Heart left ventricle (tissue), 16 donors: ENCODE measurements at regions not wholly inside any gene's neighbourhood (a gene's known extent, or its start where the extent isn't known, plus 50 kb on each side); places are given as distances from the start of the nearest gene placed in this dataset.

Experiments
- ATAC-seq, 4 donors: fragments of 200-7000 bp; cut with Tn5 transposase; one replicate each; pipeline ENCODE4 v1.9.1; 2020 to 2022; ENCODE audit warnings: moderate library complexity in 4 of 4, mild to moderate bottlenecking in 3 of 4, moderate number of reproducible peaks in 1 of 4
- DNase-seq, 5 donors: peaks; one replicate each; pipeline ENCODE4 v3.0.0-alpha.2; 2020
- H3K27ac ChIP-seq, 12 donors: fragments of 200-600 bp; sonication (generic) in 4 of 12; one replicate each; pipeline versions ENCODE4 v1.5.0 to v1.8.0; 2016 to 2022; ENCODE audit warnings: mild to moderate bottlenecking in 2 of 12
- H3K27me3 ChIP-seq, 9 donors: fragments of 200-600 bp; sonication (generic) in 2 of 9; one replicate each; pipeline versions ENCODE4 v1.5.1 to v1.8.0; 2016 to 2022; ENCODE audit warnings: mild to moderate bottlenecking in 3 of 9
- H3K36me3 ChIP-seq, 9 donors: fragments of 200-600 bp; sonication (generic) in 2 of 9; one replicate each; pipeline versions ENCODE4 v1.5.0 to v1.8.0; 2018 to 2022; ENCODE audit warnings: mild to moderate bottlenecking in 2 of 9
- H3K4me1 ChIP-seq, 12 donors: fragments of 200-600 bp; sonication (generic) in 4 of 12; one replicate each; pipeline versions ENCODE4 v1.5.0 to v1.8.0; 2016 to 2022; ENCODE audit warnings: mild to moderate bottlenecking in 3 of 12
- H3K4me3 ChIP-seq, 12 donors: fragments of 200-600 bp; sonication (generic) in 4 of 12; one replicate each; pipeline versions ENCODE4 v1.5.0 to v1.8.0; 2017 to 2022; ENCODE audit warnings: mild to moderate bottlenecking in 9 of 12, moderate library complexity in 4 of 12
- H3K9me3 ChIP-seq, 12 donors: fragments of 200-600 bp; sonication (generic) in 4 of 12; one replicate each; pipeline versions ENCODE4 v1.5.0 to v1.8.0; 2016 to 2022; ENCODE audit warnings: mild to moderate bottlenecking in 1 of 12
- CTCF ChIP-seq, 12 donors: fragments of 200-600 bp; sonication (generic) in 4 of 12; IDR thresholded peaks; one replicate each; pipeline versions ENCODE4 v1.5.0 to v1.8.0; 2018 to 2022; ENCODE audit warnings: antibody characterized with exemption in 12 of 12, mild to moderate bottlenecking in 5 of 12
- POLR2A ChIP-seq, 2 donors: fragments of 450-650 bp; IDR thresholded peaks; one replicate each; pipeline ENCODE4 v1.6.1; 2017; ENCODE audit warnings: antibody characterized with exemption in 2 of 2, mild to moderate bottlenecking in 2 of 2, moderate library complexity in 2 of 2
- WGBS, 4 donors: extraction: QIAGEN DNeasy Blood & Tissue Kit in 2 of 4; methylation state at CpG; one replicate each; pipeline versions ENCODE4 v1.1.5 to v1.1.7; 2013 to 2018; 5-methylcytosine and 5-hydroxymethylcytosine counted together
- intact Hi-C, 10 donors: fragments of 100-400 bp; cut with DNase I; formaldehyde crosslinking; loops; one replicate each; pipeline versions ENCODE4 v1.11.1 to v1.14.2; 2022
- donor health status: ischemic (EF 13 %, LVEDD 7.1; RV severe dilation, severe dysfunction).
- donor health status: healthy with polysubstance abuse.
- donor health status: DM: no; HTN: yes; CAD: no.
- donor health status: DM: no; HTN: no; CAD: no.
- donor health status: ischemic (EF 25% LVEDD 6.9; RV normal size, moderate dysfunction).
- donor health status: ischemic (EF 25% LVEDD 5.7; RV mildly dilated, moderate dysfunction).
- donor health status: healthy.
- donor health status: DM: yes; HTN: yes; CAD: no.
- donor health status: ischemic (EF 35%, LVEDD 5.7; RV mildly dilated, moderate dysfunction).
- donor health status: nonischemic (EF 11% LVEDD 7.7; RV severe dilation, severe dysfunction).
- donor health status: DM: yes; HTN: yes; CAD: no.
- donor health status: PGD.
- donor health status: ischemic (EF 29% LVEDD 5.4; RV normal size, mild dysfunction).
- donor health status: nonischemic (EF 23%, LVEDD 6.1; RV moderate dilation, normal function).

GRCh38 chr15:37520026-37520425 is 414.4 kb upstream of the TMCO5A start:
- Histone ChIP-seq H3K4me1 (no peaks in the 10 kb centered on the region), H3K27ac (no peak overlapping the region), H3K9me3 (peaks cover 0 to 10% (median 0%) of the 10 kb centered on the region in 12 donors), H3K36me3 (no peaks in the 10 kb centered on the region), H3K4me3 (no peak overlapping the region), H3K27me3 (no peaks in the 10 kb centered on the region)
- WGBS, 4 donors = 87 to 92% (median 88%) methylated on average over 2 of the region's 2 CpGs
- TF ChIP-seq POLR2A (IDR thresholded peaks at IDR 0.05) (no peak), CTCF (IDR thresholded peaks at IDR 0.05) (peak in 1 of 12 donors; percentile 4)
- intact Hi-C loops = no loop called here
- ATAC-seq = no peak
- DNase-seq = no peak

DNA sequence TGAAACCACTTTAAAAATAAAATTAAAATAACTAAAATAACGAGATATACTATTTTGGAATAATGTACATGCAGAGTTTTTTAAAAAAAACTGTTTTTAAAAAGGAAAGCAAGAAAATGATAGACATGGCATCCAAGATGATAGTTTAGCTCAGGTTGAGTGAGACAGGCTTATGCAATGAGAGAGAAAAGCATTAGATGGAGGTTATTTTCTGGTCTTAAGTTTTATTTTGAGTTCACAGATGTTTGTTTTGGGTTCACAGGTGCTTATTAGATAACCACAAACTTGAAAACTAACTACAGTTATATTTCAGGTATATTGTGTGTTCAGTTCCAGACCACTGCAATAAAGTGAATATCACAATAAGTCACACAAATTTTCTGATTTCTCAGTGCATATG is 413.6 kb upstream of the TMCO5A start:
- Histone ChIP-seq H3K27me3 (no peaks in the 10 kb centered on the region), H3K4me3 (no peak overlapping the region), H3K36me3 (no peaks in the 10 kb centered on the region), H3K4me1 (no peaks in the 10 kb centered on the region), H3K9me3 (peaks cover 0 to 10% (median 0%) of the 10 kb centered on the region in 12 donors), H3K27ac (no peak overlapping the region)
- intact Hi-C loops = no loop called here
- DNase-seq (no peak), ATAC-seq (no peak)
- 49 to 71% (median 61%) methylated on average over 1 of the region's 1 CpG for WGBS, 4 donors
- TF ChIP-seq CTCF (IDR thresholded peaks at IDR 0.05) = no peak
- no peak for TF ChIP-seq POLR2A (IDR thresholded peaks at IDR 0.05)

DNA sequence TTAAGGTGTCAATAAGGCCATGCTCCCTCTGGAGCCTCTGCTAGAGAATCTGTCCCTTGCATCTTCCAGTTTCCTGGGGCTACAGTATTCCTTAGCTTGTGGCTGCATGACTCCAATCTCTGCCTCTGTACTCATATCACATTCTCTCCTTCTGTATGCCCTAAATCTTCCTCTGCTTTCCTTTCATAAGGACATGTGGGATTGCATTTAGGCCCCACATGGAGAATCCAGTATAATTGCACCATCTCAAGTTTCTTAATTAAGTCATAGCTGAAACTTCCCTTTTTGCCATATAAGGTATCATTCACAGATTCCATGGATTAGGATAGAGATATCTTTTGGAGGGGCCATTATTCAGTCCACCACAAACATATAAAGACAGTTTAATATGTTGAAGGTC is 409.8 kb upstream of the TMCO5A start:
- TF ChIP-seq CTCF (IDR thresholded peaks at IDR 0.05) = no peak
- TF ChIP-seq POLR2A (IDR thresholded peaks at IDR 0.05) = no peak
- Histone ChIP-seq H3K27ac (no peak overlapping the region), H3K4me3 (no peak overlapping the region), H3K27me3 (no peaks in the 10 kb centered on the region), H3K4me1 (no peaks in the 10 kb centered on the region), H3K9me3 (peaks cover 0 to 5% (median 0%) of the 10 kb centered on the region in 12 donors), H3K36me3 (no peaks in the 10 kb centered on the region)
- intact Hi-C loops = no loop called here
- no peak for DNase-seq
- no peak for ATAC-seq

GRCh38 chr15:37528432-37528831 is 406.0 kb upstream of the TMCO5A start:
- H3K4me1 ChIP-seq = no peaks in the 10 kb centered on the region
- DNase-seq = no peak
- H3K27ac ChIP-seq = no peak overlapping the region
- H3K27me3 ChIP-seq = no peaks in the 10 kb centered on the region
- intact Hi-C loops = no loop called here
- no peaks in the 10 kb centered on the region for H3K36me3 ChIP-seq
- H3K4me3 ChIP-seq = no peak overlapping the region
- no peak for ATAC-seq
- TF ChIP-seq CTCF (IDR thresholded peaks at IDR 0.05) (no peak), POLR2A (IDR thresholded peaks at IDR 0.05) (no peak)
- no peaks in the 10 kb centered on the region for H3K9me3 ChIP-seq
- 74 to 88% (median 84%) methylated on average over 2 of the region's 2 CpGs for WGBS, 4 donors
